ENCODE measurements at regions not wholly inside any gene's neighbourhood (a gene's known extent, or its start where the extent isn't known, plus 50 kb on each side); places are given as distances from the start of the nearest gene placed in this dataset.

GRCh38 chr4:162945713-162946112, 221.0 kb downstream of the NAF1 start:
- H3K9me3 ChIP-seq (ENCODE audit: insufficient read depth, low read length) = no peaks in the 10 kb centered on the region
- no peak overlapping the region for H3K4me3 ChIP-seq (ENCODE audit: insufficient read depth, low read length, poor library complexity, severe bottlenecking)
- H3K79me2 ChIP-seq (ENCODE audit: insufficient read depth, low read length) = no peaks in the 10 kb centered on the region
- no peaks in the 10 kb centered on the region for H3K36me3 ChIP-seq (ENCODE audit: low read length)
- H3K4me2 ChIP-seq (ENCODE audit: low read depth, low read length, poor library complexity, severe bottlenecking) = no peak overlapping the region
- no peaks in the 10 kb centered on the region for H3K9me2 ChIP-seq (replicated peaks; ENCODE audit: insufficient read depth, low read length)
- no peaks in the 10 kb centered on the region for H4K20me1 ChIP-seq (ENCODE audit: low read depth, low read length)
- H3F3A ChIP-seq (ENCODE audit: insufficient read depth) = no peaks in the 10 kb centered on the region
- no peak overlapping the region for H3K27ac ChIP-seq (ENCODE audit: low read depth, low read length)
- 0 out of 2 replicates have a peak, but pooled peaks cover 4% of the 10 kb centered on the region for H3K27me3 ChIP-seq (ENCODE audit: low read length)
- no peak overlapping the region for H2AFZ ChIP-seq (ENCODE audit: low read depth, low read length, severe bottlenecking)
- H3K9ac ChIP-seq (ENCODE audit: low read length) = no peak overlapping the region
- TF ChIP-seq EZH2phosphoT487 (conservative IDR thresholded peaks at IDR 0.05; ENCODE audit: low read length) (no peak), CTCF (IDR thresholded peaks at IDR 0.05; ENCODE audit: insufficient read depth, low read length, poor library complexity, severe bottlenecking) (no peak)

- H3K79me2 ChIP-seq (ENCODE audit: insufficient read depth, low read length) = no peaks in the 10 kb centered on the region
- H3K9ac ChIP-seq (ENCODE audit: low read length) = no peak overlapping the region
- H3K9me3 ChIP-seq (ENCODE audit: insufficient read depth, low read length) = no peaks in the 10 kb centered on the region
- no peak overlapping the region for H2AFZ ChIP-seq (ENCODE audit: low read depth, low read length, severe bottlenecking)
- H3K9me2 ChIP-seq (replicated peaks; ENCODE audit: insufficient read depth, low read length) = no peaks in the 10 kb centered on the region
- no peaks in the 10 kb centered on the region for H3F3A ChIP-seq (ENCODE audit: insufficient read depth)
- no peak overlapping the region for H3K27ac ChIP-seq (ENCODE audit: low read depth, low read length)
- no peaks in the 10 kb centered on the region for H3K36me3 ChIP-seq (ENCODE audit: low read length)
- no peak overlapping the region for H3K4me2 ChIP-seq (ENCODE audit: low read depth, low read length, poor library complexity, severe bottlenecking)
- TF ChIP-seq EZH2phosphoT487 (conservative IDR thresholded peaks at IDR 0.05; ENCODE audit: low read length) (no peak), CTCF (IDR thresholded peaks at IDR 0.05; ENCODE audit: insufficient read depth, low read length, poor library complexity, severe bottlenecking) (no peak)
- no peaks in the 10 kb centered on the region for H4K20me1 ChIP-seq (ENCODE audit: low read depth, low read length)
- H3K27me3 ChIP-seq (ENCODE audit: low read length) = 0 out of 2 replicates have a peak, but pooled peaks cover 4% of the 10 kb centered on the region
- no peak overlapping the region for H3K4me3 ChIP-seq (ENCODE audit: insufficient read depth, low read length, poor library complexity, severe bottlenecking)
Observed at GRCh38 chr4:162943263-162943662, 223.4 kb downstream of the NAF1 start.

GRCh38 chr4:162938738-162939485, 227.8 kb downstream of the NAF1 start:
- Histone ChIP-seq H4K20me1 (ENCODE audit: low read depth, low read length) (no peaks in the 10 kb centered on the region), H2AFZ (ENCODE audit: low read depth, low read length, severe bottlenecking) (no peak overlapping the region), H3K9me2 (replicated peaks; ENCODE audit: insufficient read depth, low read length) (no peaks in the 10 kb centered on the region), H3K36me3 (ENCODE audit: low read length) (no peaks in the 10 kb centered on the region), H3K79me2 (ENCODE audit: insufficient read depth, low read length) (no peaks in the 10 kb centered on the region), H3K4me2 (ENCODE audit: low read depth, low read length, poor library complexity, severe bottlenecking) (no peak overlapping the region), H3K27me3 (ENCODE audit: low read length) (no peaks in the 10 kb centered on the region), H3K4me3 (ENCODE audit: insufficient read depth, low read length, poor library complexity, severe bottlenecking) (no peak overlapping the region), H3F3A (ENCODE audit: insufficient read depth) (no peaks in the 10 kb centered on the region), H3K27ac (ENCODE audit: low read depth, low read length) (no peak overlapping the region), H3K9ac (ENCODE audit: low read length) (no peak overlapping the region), H3K9me3 (ENCODE audit: insufficient read depth, low read length) (no peaks in the 10 kb centered on the region)
- TF ChIP-seq EZH2phosphoT487 (conservative IDR thresholded peaks at IDR 0.05; ENCODE audit: low read length) (no peak), CTCF (IDR thresholded peaks at IDR 0.05; ENCODE audit: insufficient read depth, low read length, poor library complexity, severe bottlenecking) (no peak)

Data from SU-DHL-6 (cell line).